NT2/D1 (cell line): ENCODE measurements at regions not wholly inside any gene's neighbourhood (a gene's known extent, or its start where the extent isn't known, plus 50 kb on each side); places are given as distances from the start of the nearest gene placed in this dataset.
"Not testable (repeated sequence)": the region's sequence is repeated elsewhere in the genome, so short reads cannot be mapped to it uniquely, and the experiment has no call there.

Experiments used
- DNase-seq: peaks from one replicate; pipeline ENCODE4 v3.0.0-alpha.2; 2011; ENCODE audit warnings: low read depth, low spot score
- H3K27me3 ChIP-seq: 2 replicates; pipeline ENCODE4 v1.6.0; 2011; ENCODE audit warnings: mild to moderate bottlenecking; ENCODE audit not compliant: insufficient read length, insufficient read depth
- H3K36me3 ChIP-seq: 2 replicates; pipeline ENCODE4 v1.6.1; 2011; ENCODE audit warnings: mild to moderate bottlenecking, low read length, mixed read lengths; ENCODE audit not compliant: insufficient read depth, insufficient read length
- H3K4me1 ChIP-seq: 2 replicates; pipeline ENCODE4 v1.5.1; 2011; ENCODE audit not compliant: insufficient read depth, insufficient read length
- H3K4me3 ChIP-seq: 2 replicates; pipeline ENCODE4 v1.5.1; 2011; ENCODE audit warnings: low read depth; ENCODE audit not compliant: insufficient read length
- H3K9ac ChIP-seq: 2 replicates; pipeline ENCODE4 v1.6.0; 2011; ENCODE audit warnings: low read depth; ENCODE audit not compliant: insufficient read length
- H3K9me3 ChIP-seq: 2 replicates; pipeline ENCODE4 v1.5.1; 2011; ENCODE audit warnings: mild to moderate bottlenecking, low read length; ENCODE audit not compliant: insufficient read depth
- SUZ12 ChIP-seq: IDR thresholded peaks from 2 replicates; pipeline ENCODE4 v1.6.1; 2011; ENCODE audit not compliant: insufficient read length, insufficient read depth; ENCODE audit errors: extremely low read depth
- YY1 ChIP-seq: IDR thresholded peaks from 2 replicates; pipeline ENCODE4 v1.6.1; 2011; ENCODE audit not compliant: insufficient read length, insufficient read depth
- ZNF274 ChIP-seq: IDR thresholded peaks from 2 replicates; pipeline ENCODE4 v1.6.1; 2011; ENCODE audit warnings: mild to moderate bottlenecking, low read depth, low read length

DNA sequence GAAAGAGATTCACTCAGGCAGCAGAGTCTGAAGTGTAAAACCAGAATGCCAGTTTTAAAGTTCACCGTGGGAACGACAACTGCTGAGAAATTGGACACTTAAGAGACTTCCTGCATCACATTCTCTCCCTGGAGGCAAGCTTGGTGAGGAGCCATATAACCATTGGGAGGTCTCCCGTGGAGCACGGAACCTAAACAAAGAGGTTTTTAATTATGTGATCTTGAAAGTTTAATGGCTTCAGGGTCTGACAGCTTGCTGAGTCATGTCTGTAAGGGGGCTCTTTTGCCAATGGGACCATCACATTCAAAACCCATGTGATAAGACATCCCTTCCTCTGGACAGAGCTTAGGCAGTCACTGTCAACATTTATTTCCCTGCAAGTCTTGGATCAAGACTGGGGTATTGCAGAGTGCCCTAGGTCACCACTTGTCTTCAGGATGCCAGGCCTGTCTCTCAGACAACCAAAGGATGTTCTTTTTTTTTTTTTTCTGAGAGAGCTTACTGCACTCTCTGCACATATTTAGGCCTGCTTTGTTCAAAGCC is 674.4 kb downstream of the TYW1 start:
- TF ChIP-seq YY1 (no peak), ZNF274 (no peak), SUZ12 (no peak)
- H3K4me1 ChIP-seq = no peaks in the 10 kb centered on the region
- H3K9me3 ChIP-seq = peaks cover 38% of the 10 kb centered on the region
- no peaks in the 10 kb centered on the region for H3K27me3 ChIP-seq
- DNase-seq = no peak
- no peaks in the 10 kb centered on the region for H3K36me3 ChIP-seq
- no peak overlapping the region for H3K9ac ChIP-seq
- no peak overlapping the region for H3K4me3 ChIP-seq

DNA sequence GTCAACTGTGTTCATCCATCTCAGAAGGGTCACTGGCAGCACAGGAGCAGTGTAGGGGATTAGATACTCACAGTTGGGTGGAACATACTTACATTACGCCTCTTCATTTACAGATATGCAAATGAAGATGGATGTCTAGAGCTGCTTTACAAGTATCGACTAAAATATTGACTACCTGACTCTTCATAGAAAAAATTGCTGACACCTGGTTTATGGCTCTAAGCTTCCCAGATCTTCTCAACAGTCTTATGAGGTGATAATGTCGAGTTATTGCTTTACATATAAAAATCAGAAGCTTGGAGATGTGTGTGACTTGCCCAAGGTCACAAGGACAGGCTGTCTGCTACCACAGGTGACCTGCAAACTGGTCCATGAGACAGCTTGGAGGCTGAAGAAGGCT is 677.2 kb downstream of the TYW1 start:
- H3K36me3 ChIP-seq = no peaks in the 10 kb centered on the region
- H3K9me3 ChIP-seq = peaks cover 35% of the 10 kb centered on the region
- no peak for DNase-seq
- TF ChIP-seq SUZ12 = no peak
- no peak for TF ChIP-seq YY1
- TF ChIP-seq ZNF274 = no peak
- H3K4me1 ChIP-seq = no peaks in the 10 kb centered on the region
- no peaks in the 10 kb centered on the region for H3K27me3 ChIP-seq
- no peak overlapping the region for H3K9ac ChIP-seq
- H3K4me3 ChIP-seq = no peak overlapping the region

DNA sequence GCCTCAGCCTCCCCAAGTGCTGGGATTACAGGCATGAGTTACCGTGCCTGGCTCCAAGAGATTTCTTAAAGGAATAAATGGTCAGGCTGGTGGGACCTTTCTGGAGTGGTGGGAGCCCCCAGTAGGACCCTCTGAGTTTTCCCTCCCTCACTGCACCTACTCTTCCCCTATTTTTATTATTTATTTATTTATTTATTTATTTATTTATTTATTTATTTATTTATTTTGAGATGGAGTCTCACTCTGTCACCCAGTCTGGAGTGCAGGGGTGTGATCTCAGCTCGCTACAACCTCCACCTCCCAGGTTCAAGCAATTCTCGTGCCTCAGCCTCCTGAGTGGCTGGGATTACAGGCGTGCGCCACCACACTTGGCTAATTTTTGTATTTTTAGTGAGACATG is 678.2 kb downstream of the TYW1 start:
- H3K27me3 ChIP-seq, H3K4me3 ChIP-seq, H3K4me1 ChIP-seq, H3K36me3 ChIP-seq, DNase-seq, H3K9ac ChIP-seq: not testable (repeated sequence)
- peaks cover 25% of the 10 kb centered on the region for H3K9me3 ChIP-seq

DNA sequence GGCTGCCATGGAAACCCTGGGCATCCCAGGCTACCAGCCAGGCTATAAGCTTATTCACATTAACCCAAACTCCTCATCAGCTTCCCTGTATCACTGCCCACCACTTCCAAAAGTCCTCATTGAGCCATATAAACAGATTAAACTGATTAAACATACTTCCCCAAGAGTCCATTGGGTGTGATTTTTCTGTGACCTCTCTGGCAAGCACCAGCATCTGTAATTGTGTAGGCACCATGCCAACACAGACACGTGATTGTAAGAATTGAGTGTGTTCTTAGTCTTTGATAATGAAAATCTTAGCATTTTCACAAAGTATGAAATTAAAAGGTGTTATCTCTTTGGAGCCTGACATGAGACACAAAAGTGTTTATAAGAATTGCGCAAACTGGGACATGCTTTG is 679.3 kb downstream of the TYW1 start:
- Histone ChIP-seq H3K27me3 (no peaks in the 10 kb centered on the region), H3K4me3 (no peak overlapping the region), H3K36me3 (no peaks in the 10 kb centered on the region), H3K4me1 (no peaks in the 10 kb centered on the region), H3K9ac (no peak overlapping the region), H3K9me3 (peaks cover 19% of the 10 kb centered on the region)
- TF ChIP-seq ZNF274 (no peak), YY1 (no peak), SUZ12 (no peak)
- DNase-seq = no peak

DNA sequence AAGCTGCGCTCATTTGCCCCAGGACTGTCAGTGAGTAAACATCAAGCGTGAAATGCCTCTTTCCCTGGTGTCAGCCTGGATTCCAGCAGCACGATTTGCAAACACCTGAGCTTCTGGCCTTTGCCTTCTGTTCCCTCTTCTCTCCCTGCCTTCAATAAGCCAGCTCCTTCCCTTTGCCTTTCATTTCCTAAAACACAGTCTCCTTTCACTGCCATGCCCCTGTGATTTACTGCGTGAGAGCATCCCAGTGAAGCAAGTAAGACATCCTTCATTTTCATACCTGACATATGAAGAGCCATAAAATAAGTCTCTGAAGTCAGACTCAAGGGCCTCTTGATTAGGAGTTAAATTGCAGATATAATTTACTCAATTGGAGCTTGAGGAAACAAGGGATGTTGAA is 681.8 kb downstream of the TYW1 start:
- H3K36me3 ChIP-seq = no peaks in the 10 kb centered on the region
- no peaks in the 10 kb centered on the region for H3K4me1 ChIP-seq
- H3K9ac ChIP-seq = no peak overlapping the region
- DNase-seq = no peak
- 0 out of 2 replicates have a peak, but pooled peaks cover 8% of the 10 kb centered on the region for H3K9me3 ChIP-seq
- TF ChIP-seq SUZ12 = no peak
- no peak for TF ChIP-seq ZNF274
- TF ChIP-seq YY1 = no peak
- H3K4me3 ChIP-seq = no peak overlapping the region
- H3K27me3 ChIP-seq = no peaks in the 10 kb centered on the region

DNA sequence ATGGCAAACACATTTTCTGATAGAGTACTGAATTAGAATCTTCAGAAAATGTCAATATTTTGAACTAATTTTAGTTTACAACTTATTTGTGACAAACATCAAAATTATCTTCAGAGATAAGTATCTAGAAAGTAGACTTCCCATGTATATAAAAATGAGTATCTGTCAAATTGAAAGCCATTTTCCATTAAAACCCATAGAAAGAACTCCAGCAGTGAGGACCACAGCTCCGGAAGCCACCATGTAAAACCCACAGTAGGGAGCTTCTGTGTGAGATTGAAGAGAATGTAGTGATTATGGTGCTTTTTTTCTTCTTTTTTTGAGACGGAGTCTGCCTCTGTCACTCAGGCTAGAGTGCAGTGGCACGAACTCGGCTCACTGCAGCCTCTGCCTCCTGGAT is 687.0 kb downstream of the TYW1 start:
- no peak for TF ChIP-seq SUZ12
- TF ChIP-seq YY1 = no peak
- no peak for TF ChIP-seq ZNF274
- H3K36me3 ChIP-seq = no peaks in the 10 kb centered on the region
- no peak for DNase-seq
- H3K4me1 ChIP-seq = no peaks in the 10 kb centered on the region
- no peak overlapping the region for H3K4me3 ChIP-seq
- H3K27me3 ChIP-seq = no peaks in the 10 kb centered on the region
- H3K9ac ChIP-seq = no peak overlapping the region
- no peaks in the 10 kb centered on the region for H3K9me3 ChIP-seq

DNA sequence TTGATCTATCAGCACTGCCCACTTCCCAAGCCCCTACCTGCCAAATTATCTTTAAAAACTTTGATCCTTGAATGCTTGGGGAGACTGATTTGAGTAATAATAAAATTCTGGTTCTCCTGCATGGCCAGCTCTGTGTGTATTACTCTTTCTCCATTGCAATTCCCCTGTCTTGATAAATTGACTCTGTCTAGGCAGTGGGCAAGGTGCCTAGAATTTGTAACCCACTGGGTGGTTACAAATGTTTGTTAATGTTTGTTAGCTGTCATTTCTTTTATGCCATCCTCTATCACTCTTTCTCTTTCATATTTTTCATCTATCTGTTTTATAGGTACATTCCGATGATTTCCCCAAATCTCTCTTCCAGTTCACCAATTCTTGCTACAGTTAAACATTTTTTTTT is 694.1 kb downstream of the TYW1 start:
- H3K36me3 ChIP-seq = no peaks in the 10 kb centered on the region
- no peaks in the 10 kb centered on the region for H3K27me3 ChIP-seq
- no peak for DNase-seq
- H3K9me3 ChIP-seq = no peaks in the 10 kb centered on the region
- TF ChIP-seq YY1 = no peak
- no peak for TF ChIP-seq SUZ12
- no peak for TF ChIP-seq ZNF274
- no peaks in the 10 kb centered on the region for H3K4me1 ChIP-seq
- H3K4me3 ChIP-seq = no peak overlapping the region
- H3K9ac ChIP-seq = no peak overlapping the region

DNA sequence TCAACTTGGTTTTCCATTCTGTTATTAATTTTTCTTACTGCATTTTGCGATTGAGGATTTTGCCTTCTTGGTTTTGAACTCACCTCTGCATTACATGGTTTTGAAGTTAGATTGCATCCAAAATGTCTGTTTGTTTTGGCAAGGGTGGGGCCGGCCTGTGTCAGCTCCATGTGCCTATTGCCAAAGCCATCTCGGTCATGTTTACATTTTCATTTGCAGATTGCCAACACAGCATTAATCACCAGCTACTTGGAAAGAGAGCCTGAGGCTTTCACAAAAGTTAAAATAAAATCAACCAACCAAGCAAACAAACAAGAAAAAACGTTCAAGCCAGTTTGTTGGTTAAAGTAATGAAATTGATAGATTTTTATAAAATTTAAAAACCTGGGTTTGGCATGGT is 695.8 kb downstream of the TYW1 start:
- Histone ChIP-seq H3K9ac (no peak overlapping the region), H3K27me3 (no peaks in the 10 kb centered on the region), H3K36me3 (no peaks in the 10 kb centered on the region), H3K4me1 (no peaks in the 10 kb centered on the region), H3K4me3 (no peak overlapping the region), H3K9me3 (no peaks in the 10 kb centered on the region)
- DNase-seq = no peak
- no peak for TF ChIP-seq YY1
- no peak for TF ChIP-seq SUZ12
- no peak for TF ChIP-seq ZNF274
